GM23338 (cell line): ENCODE measurements at regions not wholly inside any gene's neighbourhood (a gene's known extent, or its start where the extent isn't known, plus 50 kb on each side); places are given as distances from the start of the nearest gene placed in this dataset.
A peak's percentile ranks its signal among the peaks of the same experiment; 100 is the strongest.
"Not testable (repeated sequence)": the region's sequence is repeated elsewhere in the genome, so short reads cannot be mapped to it uniquely, and the experiment has no call there.

Experiments used
- ATAC-seq: fragments of 200-7000 bp; cut with Tn5 transposase; 3 replicates; pipeline ENCODE4 v1.9.1; 2020
- DNase-seq: peaks from one replicate; pipeline ENCODE4 v3.0.0-alpha.2; 2015; ENCODE audit warnings: low spot score
- H2AFZ ChIP-seq: fragments of 200-600 bp; sonication (generic); 2 replicates; pipeline ENCODE4 v1.8.0; 2016; ENCODE audit warnings: antibody characterized with exemption, mild to moderate bottlenecking, moderate library complexity
- H3F3A ChIP-seq: fragments of 200-600 bp; sonication (generic); replicated peaks from 2 replicates; pipeline ENCODE4 v1.8.0; 2017; ENCODE audit warnings: antibody characterized with exemption, mixed run types, low read depth
- H3K27ac ChIP-seq: fragments of 200-600 bp; sonication (generic); 2 replicates; pipeline ENCODE4 v1.6.1; 2016; ENCODE audit warnings: low read depth
- H3K27me3 ChIP-seq: fragments of 200-600 bp; sonication (generic); 2 replicates; pipeline ENCODE4 v1.8.0; 2016; ENCODE audit warnings: mild to moderate bottlenecking, mixed run types, moderate library complexity; ENCODE audit not compliant: insufficient read depth
- H3K36me3 ChIP-seq: fragments of 200-600 bp; sonication (generic); 2 replicates; pipeline ENCODE4 v1.8.0; 2016; ENCODE audit warnings: mild to moderate bottlenecking; ENCODE audit not compliant: insufficient read depth
- H3K4me1 ChIP-seq: fragments of 200-600 bp; sonication (generic); 2 replicates; pipeline ENCODE4 v1.8.0; 2016; ENCODE audit warnings: mild to moderate bottlenecking, moderate library complexity; ENCODE audit not compliant: insufficient read depth
- H3K4me2 ChIP-seq: fragments of 200-600 bp; sonication (generic); 2 replicates; pipeline ENCODE4 v1.7.1; 2017; ENCODE audit warnings: mixed run types
- H3K4me3 ChIP-seq: fragments of 200-600 bp; sonication (generic); 2 replicates; pipeline ENCODE4 v1.6.1; 2016; ENCODE audit warnings: mixed run types
- H3K79me2 ChIP-seq: fragments of 200-600 bp; sonication (generic); replicated peaks from 2 replicates; pipeline ENCODE4 v1.8.0; 2017; ENCODE audit warnings: mild to moderate bottlenecking; ENCODE audit not compliant: insufficient read depth
- H3K9me2 ChIP-seq: fragments of 200-600 bp; sonication (generic); 2 replicates; pipeline ENCODE4 v1.8.0; 2017; ENCODE audit not compliant: insufficient read depth
- H4K20me1 ChIP-seq: fragments of 200-600 bp; sonication (generic); replicated peaks from 2 replicates; pipeline ENCODE4 v1.8.0; 2017; ENCODE audit warnings: mild to moderate bottlenecking; ENCODE audit not compliant: insufficient read depth
- H3K27ac Mint-ChIP-seq: 2 replicates; pipeline ENCODE4 v1.8.0; 2020; ENCODE audit warnings: inconsistent platforms, mild to moderate bottlenecking, moderate library complexity, mixed read lengths
- H3K27me3 Mint-ChIP-seq: 3 replicates; pipeline ENCODE4 v1.8.0; 2022; ENCODE audit warnings: low read depth, mild to moderate bottlenecking, moderate library complexity, mixed read lengths, inconsistent platforms; ENCODE audit not compliant: insufficient read depth, poor library complexity
- H3K36me3 Mint-ChIP-seq: 3 replicates; pipeline ENCODE4 v1.8.0; 2021; ENCODE audit warnings: low read depth, mild to moderate bottlenecking, inconsistent platforms, moderate library complexity, mixed read lengths
- H3K4me1 Mint-ChIP-seq: 3 replicates; pipeline ENCODE4 v1.8.0; 2020; ENCODE audit warnings: mild to moderate bottlenecking, inconsistent platforms, mixed read lengths
- H3K4me3 Mint-ChIP-seq: 3 replicates; pipeline ENCODE4 v1.8.0; 2021; ENCODE audit warnings: moderate library complexity, mild to moderate bottlenecking, inconsistent platforms, mixed read lengths
- H3K9me3 Mint-ChIP-seq: 3 replicates; pipeline ENCODE4 v1.8.0; 2020; ENCODE audit warnings: moderate library complexity, mild to moderate bottlenecking, inconsistent platforms, mixed read lengths
- CTCF ChIP-seq, 2 experiments: fragments of 200-600 bp in 1 of 2; sonication (generic) in 1 of 2; conservative IDR thresholded peaks; 2 replicates each; pipeline versions ENCODE4 v1.5.1 to v1.6.1; 2016 to 2017; ENCODE audit warnings: antibody characterized with exemption in 2 of 2, low read depth in 2 of 2, mild to moderate bottlenecking in 2 of 2, moderate library complexity in 1 of 2
- EZH2phosphoT487 ChIP-seq: fragments of 200-600 bp; sonication (generic); IDR thresholded peaks from one replicate; pipeline ENCODE4 v1.8.1; 2018; ENCODE audit warnings: antibody characterized with exemption; ENCODE audit not compliant: unreplicated experiment
- JUNB ChIP-seq: IDR thresholded peaks from one replicate; pipeline ENCODE4 v1.6.1; 2016; ENCODE audit warnings: antibody characterized with exemption; ENCODE audit not compliant: unreplicated experiment
- POLR2AphosphoS5 ChIP-seq: IDR thresholded peaks from 2 replicates; pipeline ENCODE4 v1.6.1; 2016; ENCODE audit warnings: antibody characterized with exemption, low read depth
- ZNF462 ChIP-seq: fragments of 250-450 bp; sonication (Bioruptor Pico); IDR thresholded peaks from 2 replicates; pipeline ENCODE4 v1.5.0; 2020; ENCODE audit warnings: mild to moderate bottlenecking, moderate library complexity

GRCh38 chr7:152959610-152960009 lies 200.1 kb downstream of the ACTR3B start:
- no peaks in the 10 kb centered on the region for H4K20me1 ChIP-seq
- H3F3A ChIP-seq: no peaks in the 10 kb centered on the region
- no peak overlapping the region for H3K27ac Mint-ChIP-seq
- TF ChIP-seq POLR2AphosphoS5: no peak
- no peak for TF ChIP-seq JUNB
- peak; percentile 53 to 79 for TF ChIP-seq CTCF (conservative IDR thresholded peaks at IDR 0.05; ENCODE audit: low read depth in 2 of 2)
- TF ChIP-seq EZH2phosphoT487: no peak
- TF ChIP-seq ZNF462 (CRISPR knock-in tag): no peak
- DNase-seq (peak; percentile 65), ATAC-seq (peak; percentile 95)
- no peaks in the 10 kb centered on the region; the same call in 1 of the 2 replicates for H3K36me3 ChIP-seq
- H3K36me3 Mint-ChIP-seq: 0 out of 3 replicates have a peak, but pooled peaks cover 2% of the 10 kb centered on the region
- H3K27me3 ChIP-seq: no peaks in the 10 kb centered on the region
- no peak overlapping the region for H3K4me3 ChIP-seq
- no peak overlapping the region for H3K4me3 Mint-ChIP-seq
- no peak overlapping the region for H3K27ac ChIP-seq
- no peaks in the 10 kb centered on the region for H3K9me2 ChIP-seq
- H3K27me3 Mint-ChIP-seq: peaks cover 3% of the 10 kb centered on the region
- H3K9me3 Mint-ChIP-seq: peaks cover 3% of the 10 kb centered on the region; the same call in 1 of the 3 replicates
- H3K4me2 ChIP-seq: no peak overlapping the region
- H3K79me2 ChIP-seq: no peaks in the 10 kb centered on the region
- H3K4me1 ChIP-seq: peaks cover 13% of the 10 kb centered on the region
- peaks cover 10% of the 10 kb centered on the region; the same call in 2 of the 3 replicates for H3K4me1 Mint-ChIP-seq
- H2AFZ ChIP-seq: no peak overlapping the region; the same call in 1 of the 2 replicates

- not testable (repeated sequence) for H3K36me3 ChIP-seq, H3K27ac Mint-ChIP-seq, H3K27me3 ChIP-seq, H3K27ac ChIP-seq, H2AFZ ChIP-seq, H3K9me3 Mint-ChIP-seq, H3K36me3 Mint-ChIP-seq, H3K4me2 ChIP-seq, H3F3A ChIP-seq, H3K9me2 ChIP-seq, ATAC-seq, H3K4me3 ChIP-seq, H3K79me2 ChIP-seq, H3K4me3 Mint-ChIP-seq, DNase-seq, H3K27me3 Mint-ChIP-seq, H3K4me1 Mint-ChIP-seq, H4K20me1 ChIP-seq
- H3K4me1 ChIP-seq: peaks cover 11% of the 10 kb centered on the region
Measured at GRCh38 chr7:152961796-152962195, 202.2 kb downstream of the ACTR3B start.
